RWPE1 (cell line): ENCODE measurements at regions not wholly inside any gene's neighbourhood (a gene's known extent, or its start where the extent isn't known, plus 50 kb on each side); places are given as distances from the start of the nearest gene placed in this dataset.

Source experiments
- CTCF ChIA-PET: fragments of 350-600 bp; sonication (Branson Sonifier 250); formaldehyde crosslinking; extraction: SDS; loops from one replicate; lab custom pipeline; 2021; lab: Yijun Ruan, JAX
- POLR2A ChIA-PET: fragments of 400-600 bp; formaldehyde crosslinking; extraction: SDS; loops from one replicate; lab custom pipeline; 2020; ENCODE audit warnings: antibody characterized with exemption; ENCODE audit not compliant: low non-redundant PET; lab: Yijun Ruan, JAX
- DNase-seq: peaks from one replicate; pipeline ENCODE4 v3.0.0; 2012; ENCODE audit warnings: low spot score
- H3K27ac ChIP-seq: fragments of 450-650 bp; 2 replicates; pipeline ENCODE4 v1.5.1; 2017
- CTCF ChIP-seq: fragments of 450-650 bp; conservative IDR thresholded peaks from 2 replicates; pipeline ENCODE4 v1.5.1; 2017; ENCODE audit warnings: low read depth, mild to moderate bottlenecking

- ChIA-PET POLR2A (no interaction called here), CTCF (interaction anchor here (0.6 kb wide), 1 partner anchor 546 kb away, joined by 3 read pairs; no protein-coding TSS in a partner anchor)
- TF ChIP-seq CTCF, result no peak
- H3K27ac ChIP-seq, result no peak overlapping the region
- DNase-seq, result no peak
Measured at GRCh38 chr4:55011761-55012160, 113.6 kb downstream of the KDR start.

- no peak for DNase-seq
- H3K27ac ChIP-seq, result no peak overlapping the region
- POLR2A ChIA-PET, result no interaction called here
- TF ChIP-seq CTCF, result no peak
- CTCF ChIA-PET, result no interaction called here
Measured at GRCh38 chr4:55010550-55010949, 114.8 kb downstream of the KDR start.

GRCh38 chr4:55008166-55009056, 117.0 kb downstream of the KDR start:
- no peak overlapping the region for H3K27ac ChIP-seq
- POLR2A ChIA-PET, result no interaction called here
- peak; percentile 30 for DNase-seq
- peak; percentile 17; the same call in 1 of the 2 replicates for TF ChIP-seq CTCF
- CTCF ChIA-PET, result interaction anchor here (0.5 to 1.2 kb wide), 6 partner anchors 15 to 1142 kb away, joined by 3 read pairs; no protein-coding TSS in a partner anchor

- POLR2A ChIA-PET, result no interaction called here
- CTCF ChIA-PET, result no interaction called here
- TF ChIP-seq CTCF, result no peak
Measured at GRCh38 chr4:55005910-55006309, 119.5 kb downstream of the KDR start.

GRCh38 chr4:55004831-55005230, 120.6 kb downstream of the KDR start:
- DNase-seq, result no peak
- POLR2A ChIA-PET, result no interaction called here
- no peak overlapping the region for H3K27ac ChIP-seq
- TF ChIP-seq CTCF, result no peak
- CTCF ChIA-PET, result no interaction called here

More at GRCh38 chr4:55005910-55006309, 119.5 kb downstream of the KDR start:
- H3K27ac ChIP-seq, result no peak overlapping the region
- no peak for DNase-seq

GRCh38 chr4:55002431-55002830, 123.0 kb downstream of the KDR start:
- no peak overlapping the region for H3K27ac ChIP-seq
- ChIA-PET POLR2A (no interaction called here), CTCF (no interaction called here)
- DNase-seq, result no peak
- TF ChIP-seq CTCF, result no peak
